ENCODE measurements at regions not wholly inside any gene's neighbourhood (a gene's known extent, or its start where the extent isn't known, plus 50 kb on each side); places are given as distances from the start of the nearest gene placed in this dataset.

- Histone ChIP-seq H3K4me3 (no peak overlapping the region), H3K4me1 (no peaks in the 10 kb centered on the region), H3K27me3 (no peaks in the 10 kb centered on the region), H3K27ac (no peak overlapping the region), H3K36me3 (no peaks in the 10 kb centered on the region), H3K9me3 (peaks cover 0 to 19% of the 10 kb centered on the region in 2 donors)
- no peak for TF ChIP-seq CTCF (IDR thresholded peaks at IDR 0.05)
- DNase-seq (ENCODE audit: low spot score) = no peak
These were observed 478.9 kb upstream of the LMO3 start for GRCh38 chr12:17084831-17085230.

GRCh38 chr12:17079251-17079909, 473.4 kb upstream of the LMO3 start:
- no peak for TF ChIP-seq CTCF (IDR thresholded peaks at IDR 0.05)
- no peaks in the 10 kb centered on the region for H3K9me3 ChIP-seq
- H3K27me3 ChIP-seq = no peaks in the 10 kb centered on the region
- no peak overlapping the region for H3K4me3 ChIP-seq
- DNase-seq (ENCODE audit: low spot score) = no peak
- H3K4me1 ChIP-seq = no peaks in the 10 kb centered on the region
- H3K27ac ChIP-seq = no peak overlapping the region
- H3K36me3 ChIP-seq = no peaks in the 10 kb centered on the region

GRCh38 chr12:17077594-17077993, 471.6 kb upstream of the LMO3 start:
- no peaks in the 10 kb centered on the region for H3K9me3 ChIP-seq
- no peak overlapping the region for H3K27ac ChIP-seq
- no peak overlapping the region for H3K4me3 ChIP-seq
- no peaks in the 10 kb centered on the region for H3K4me1 ChIP-seq
- no peaks in the 10 kb centered on the region for H3K27me3 ChIP-seq
- no peaks in the 10 kb centered on the region for H3K36me3 ChIP-seq
- no peak for DNase-seq (ENCODE audit: low spot score)
- TF ChIP-seq CTCF (IDR thresholded peaks at IDR 0.05) = no peak

GRCh38 chr12:17076811-17077210, 470.8 kb upstream of the LMO3 start:
- no peak for DNase-seq (ENCODE audit: low spot score)
- no peak for TF ChIP-seq CTCF (IDR thresholded peaks at IDR 0.05)
- Histone ChIP-seq H3K4me1 (no peaks in the 10 kb centered on the region), H3K9me3 (no peaks in the 10 kb centered on the region), H3K4me3 (no peak overlapping the region), H3K27me3 (no peaks in the 10 kb centered on the region), H3K36me3 (no peaks in the 10 kb centered on the region), H3K27ac (no peak overlapping the region)

GRCh38 chr12:17076028-17076744, 470.2 kb upstream of the LMO3 start:
- Histone ChIP-seq H3K9me3 (no peaks in the 10 kb centered on the region), H3K27me3 (no peaks in the 10 kb centered on the region), H3K4me3 (no peak overlapping the region), H3K36me3 (no peaks in the 10 kb centered on the region), H3K4me1 (no peaks in the 10 kb centered on the region), H3K27ac (no peak overlapping the region)
- no peak for TF ChIP-seq CTCF (IDR thresholded peaks at IDR 0.05)
- no peak for DNase-seq (ENCODE audit: low spot score)
